Right lobe of liver (tissue), 4 donors: ENCODE measurements at regions not wholly inside any gene's neighbourhood (a gene's known extent, or its start where the extent isn't known, plus 50 kb on each side); places are given as distances from the start of the nearest gene placed in this dataset.

Source experiments
- CTCF ChIP-seq, 4 donors: fragments of 200-600 bp in 3 of 4; fragments of 450-650 bp in 1 of 4; IDR thresholded peaks; one replicate each; pipeline versions ENCODE4 v1.5.1 to v1.8.0; 2016 to 2022; ENCODE audit warnings: antibody characterized with exemption in 4 of 4, mild to moderate bottlenecking in 2 of 4
- POLR2A ChIP-seq: fragments of 450-650 bp; IDR thresholded peaks from one replicate; pipeline ENCODE4 v1.6.1; 2017; ENCODE audit warnings: antibody characterized with exemption, mild to moderate bottlenecking
- donor health status: DM: no; HTN: no; CAD: no.
- donor health status: DM: no; HTN: no; CAD: no.
- donor health status: DM: no; HTN: yes; CAD: no.

- TF ChIP-seq CTCF (IDR thresholded peaks at IDR 0.05) (no peak), POLR2A (no peak)
These were observed 81.7 kb upstream of the FGFR2 start for GRCh38 chr10:121679916-121680315.
